Spleen (tissue), 11 donors: ENCODE measurements at regions not wholly inside any gene's neighbourhood (a gene's known extent, or its start where the extent isn't known, plus 50 kb on each side); places are given as distances from the start of the nearest gene placed in this dataset.

Experiments
- DNase-seq: peaks from one replicate; pipeline ENCODE4 v3.0.0-alpha.2; 2020
- H3K27ac ChIP-seq, 8 donors: fragments of 200-600 bp; sonication (generic) in 7 of 8; 1 replicate in 4 of 8; 2 replicates in 4 of 8; pipeline versions ENCODE4 v1.5.0 to v1.8.0; 2016 to 2021; ENCODE audit warnings: inconsistent platforms in 4 of 8, mild to moderate bottlenecking in 4 of 8, moderate library complexity in 1 of 8
- H3K27me3 ChIP-seq, 7 donors: fragments of 200-600 bp; sonication (generic) in 6 of 7; replicated peaks in 1 of 7; 1 replicate in 4 of 7; 2 replicates in 3 of 7; pipeline versions ENCODE4 v1.5.0 to v1.8.0; 2016 to 2021; ENCODE audit warnings: inconsistent platforms in 3 of 7, mild to moderate bottlenecking in 1 of 7
- H3K36me3 ChIP-seq, 6 donors: fragments of 200-600 bp; sonication (generic) in 5 of 6; 1 replicate in 4 of 6; 2 replicates in 2 of 6; pipeline versions ENCODE4 v1.5.0 to v1.8.0; 2016 to 2021; ENCODE audit warnings: inconsistent platforms in 2 of 6
- H3K4me1 ChIP-seq, 6 donors: fragments of 200-600 bp; sonication (generic) in 5 of 6; 1 replicate in 3 of 6; 2 replicates in 3 of 6; pipeline versions ENCODE4 v1.5.0 to v1.8.0; 2016 to 2021; ENCODE audit warnings: inconsistent platforms in 3 of 6
- H3K4me3 ChIP-seq, 8 donors: fragments of 200-600 bp; sonication (generic) in 7 of 8; 1 replicate in 4 of 8; 2 replicates in 4 of 8; pipeline versions ENCODE4 v1.5.0 to v1.8.0; 2016 to 2021; ENCODE audit warnings: inconsistent platforms in 4 of 8, mild to moderate bottlenecking in 4 of 8, moderate library complexity in 2 of 8
- H3K9me3 ChIP-seq, 8 donors: fragments of 200-600 bp; sonication (generic) in 7 of 8; 1 replicate in 4 of 8; 2 replicates in 4 of 8; pipeline versions ENCODE4 v1.5.0 to v1.8.0; 2016 to 2021; ENCODE audit warnings: inconsistent platforms in 4 of 8
- CTCF ChIP-seq, 11 experiments: fragments of 200-600 bp in 7 of 11; fragments of 450-650 bp in 4 of 11; sonication (generic) in 4 of 11; IDR thresholded peaks in 8 of 11; conservative IDR thresholded peaks in 3 of 11; 1 replicate in 7 of 11; 2 replicates in 4 of 11; pipeline versions ENCODE4 v1.4.0 to v1.8.0; 2016 to 2021; ENCODE audit warnings: antibody characterized with exemption in 11 of 11, inconsistent platforms in 4 of 11, mild to moderate bottlenecking in 1 of 11
- POLR2A ChIP-seq, 3 donors: fragments of 450-650 bp; IDR thresholded peaks; one replicate each; pipeline ENCODE4 v1.5.1; 2017; ENCODE audit warnings: antibody characterized with exemption in 3 of 3, mild to moderate bottlenecking in 1 of 3
- POLR2AphosphoS5 ChIP-seq, 3 donors: sonication (generic); formaldehyde crosslinking; IDR thresholded peaks; one replicate each; pipeline ENCODE4 v1.5.1; 2017; ENCODE audit warnings: antibody characterized with exemption in 3 of 3
- WGBS, 5 donors: extraction: QIAGEN DNeasy Blood & Tissue Kit in 3 of 5; methylation state at CpG; one replicate each; pipeline versions ENCODE4 v1.1.5 to v1.1.7; 2013 to 2018; 5-methylcytosine and 5-hydroxymethylcytosine counted together
- intact Hi-C: fragments of 100-400 bp; cut with DNase I; formaldehyde crosslinking; loops from one replicate; pipeline ENCODE4 v1.15.0; 2023; ENCODE audit warnings: low total_unique reads
- donor health status: healthy with polysubstance abuse.
- donor health status: DM: no; HTN: no; CAD: no; lungs with moderate emphysema.
- donor health status: DM: no; HTN: no; CAD: no.
- donor health status: Bipolar disorder and iron deficiency.
- donor health status: healthy.
- donor health status: DM: no; HTN: no; CAD: no.
- donor health status: DM: yes; HTN: yes; CAD: no.

GRCh38 chr9:23621188-23621587 lies 204.9 kb downstream of the ELAVL2 start:
- no peak for DNase-seq
- Histone ChIP-seq H3K36me3 (no peaks in the 10 kb centered on the region), H3K4me3 (no peak overlapping the region), H3K27me3 (no peaks in the 10 kb centered on the region), H3K27ac (no peak overlapping the region), H3K9me3 (peaks cover 0 to 5% (median 0%) of the 10 kb centered on the region in 8 donors), H3K4me1 (no peaks in the 10 kb centered on the region)
- intact Hi-C loops, result no loop called here
- TF ChIP-seq POLR2A (IDR thresholded peaks at IDR 0.05) (no peak), CTCF (IDR thresholded peaks at IDR 0.05 in 8 of 11, conservative IDR thresholded peaks at IDR 0.05 in 3 of 11) (no peak), POLR2AphosphoS5 (IDR thresholded peaks at IDR 0.05) (no peak)
- WGBS, 5 donors, result 80 to 91% (median 85%) methylated on average over 2 of the region's 2 CpGs

GRCh38 chr9:23621924-23622323 lies 204.1 kb downstream of the ELAVL2 start:
- intact Hi-C loops, result no loop called here
- no peak for TF ChIP-seq POLR2A (IDR thresholded peaks at IDR 0.05)
- no peak for TF ChIP-seq POLR2AphosphoS5 (IDR thresholded peaks at IDR 0.05)
- TF ChIP-seq CTCF (IDR thresholded peaks at IDR 0.05 in 8 of 11, conservative IDR thresholded peaks at IDR 0.05 in 3 of 11), result no peak
- H3K27ac ChIP-seq, result no peak overlapping the region
- no peak overlapping the region for H3K4me3 ChIP-seq
- no peaks in the 10 kb centered on the region for H3K4me1 ChIP-seq
- no peaks in the 10 kb centered on the region for H3K27me3 ChIP-seq
- H3K9me3 ChIP-seq, result peaks cover 0 to 10% (median 0%) of the 10 kb centered on the region in 8 donors
- no peaks in the 10 kb centered on the region for H3K36me3 ChIP-seq
- WGBS, 5 donors, result 60 to 77% (median 68%) methylated on average over 3 of the region's 3 CpGs
- DNase-seq, result no peak

GRCh38 chr9:23622396-23622795 lies 203.6 kb downstream of the ELAVL2 start:
- Histone ChIP-seq H3K4me3 (no peak overlapping the region), H3K36me3 (no peaks in the 10 kb centered on the region), H3K27ac (no peak overlapping the region), H3K27me3 (no peaks in the 10 kb centered on the region), H3K9me3 (peaks cover 0 to 12% (median 0%) of the 10 kb centered on the region in 8 donors), H3K4me1 (no peaks in the 10 kb centered on the region)
- intact Hi-C loops, result no loop called here
- no peak for DNase-seq
- no peak for TF ChIP-seq CTCF (IDR thresholded peaks at IDR 0.05 in 8 of 11, conservative IDR thresholded peaks at IDR 0.05 in 3 of 11)
- no peak for TF ChIP-seq POLR2AphosphoS5 (IDR thresholded peaks at IDR 0.05)
- no peak for TF ChIP-seq POLR2A (IDR thresholded peaks at IDR 0.05)
- WGBS, 5 donors, result 83 to 94% (median 92%) methylated on average over 4 of the region's 4 CpGs

GRCh38 chr9:23630488-23630887 lies 195.6 kb downstream of the ELAVL2 start:
- intact Hi-C loops, result no loop called here
- H3K27ac ChIP-seq, result no peak overlapping the region
- no peak for DNase-seq
- no peak overlapping the region for H3K4me3 ChIP-seq
- H3K27me3 ChIP-seq, result no peaks in the 10 kb centered on the region
- WGBS, 5 donors, result 62 to 75% (median 73%) methylated on average over 2 of the region's 2 CpGs
- H3K4me1 ChIP-seq, result no peaks in the 10 kb centered on the region
- H3K36me3 ChIP-seq, result no peaks in the 10 kb centered on the region
- TF ChIP-seq CTCF (IDR thresholded peaks at IDR 0.05 in 8 of 11, conservative IDR thresholded peaks at IDR 0.05 in 3 of 11) (no peak), POLR2A (IDR thresholded peaks at IDR 0.05) (no peak), POLR2AphosphoS5 (IDR thresholded peaks at IDR 0.05) (no peak)
- peaks cover 0 to 12% (median 0%) of the 10 kb centered on the region in 8 donors for H3K9me3 ChIP-seq
